Kidney epithelial cell (primary cell): ENCODE measurements at regions not wholly inside any gene's neighbourhood (a gene's known extent, or its start where the extent isn't known, plus 50 kb on each side); places are given as distances from the start of the nearest gene placed in this dataset.

Experiments used
- DNase-seq: peaks from one replicate; pipeline ENCODE4 v3.0.0-alpha.2; 2010; ENCODE audit warnings: low read depth
- H3K27me3 ChIP-seq: 2 replicates; pipeline ENCODE4 v1.6.0; 2011; ENCODE audit warnings: low read length; ENCODE audit not compliant: control insufficient read depth, insufficient read depth
- H3K36me3 ChIP-seq: 2 replicates; pipeline ENCODE4 v1.5.1; 2011; ENCODE audit warnings: low read length; ENCODE audit not compliant: control insufficient read depth, insufficient read depth
- H3K4me3 ChIP-seq: 2 replicates; pipeline ENCODE4 v1.5.1; 2011; ENCODE audit warnings: low read depth, mild to moderate bottlenecking, control low read depth, low read length
- CTCF ChIP-seq: IDR thresholded peaks from 2 replicates; pipeline ENCODE4 v1.5.1; 2011; ENCODE audit warnings: mild to moderate bottlenecking, moderate library complexity, low read length, control low read depth, inconsistent platforms; ENCODE audit not compliant: insufficient read depth, poor library complexity, severe bottlenecking

DNA sequence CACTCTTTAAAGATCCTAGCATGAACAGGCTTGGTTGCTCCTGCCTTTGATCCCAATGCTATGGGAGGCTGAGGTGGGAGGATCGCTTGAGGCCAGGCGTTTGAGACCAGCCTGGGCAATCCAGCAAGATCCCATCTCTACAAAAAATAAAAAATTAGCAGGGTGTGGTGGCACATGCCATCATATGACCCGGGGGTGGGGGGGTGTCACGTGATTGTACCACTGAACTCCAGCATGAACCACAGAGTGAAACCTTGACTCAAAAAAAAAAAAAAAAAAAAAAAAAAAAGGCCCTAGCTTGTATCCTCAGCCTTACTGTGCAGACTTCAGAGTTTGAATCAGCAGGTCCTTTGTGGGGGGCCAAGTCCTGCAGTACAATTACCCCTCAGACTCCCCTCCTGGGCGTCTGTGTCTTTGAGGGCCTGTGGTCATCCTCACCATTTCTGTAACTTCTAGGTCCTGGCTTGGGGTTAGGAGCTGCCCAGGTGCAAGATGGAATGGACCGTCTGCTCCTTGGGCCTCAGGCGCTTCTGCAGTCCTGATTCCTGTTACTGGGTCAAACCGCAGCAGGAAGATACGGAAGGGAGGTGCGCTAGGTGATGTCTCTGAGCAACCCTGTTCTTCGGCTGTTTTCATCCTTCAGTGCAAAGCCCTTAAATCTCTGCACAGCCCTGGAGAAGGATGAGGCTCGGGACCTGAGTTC, 208.1 kb downstream of the CTTN start:
- no peaks in the 10 kb centered on the region for H3K36me3 ChIP-seq
- no peak for TF ChIP-seq CTCF

DNA sequence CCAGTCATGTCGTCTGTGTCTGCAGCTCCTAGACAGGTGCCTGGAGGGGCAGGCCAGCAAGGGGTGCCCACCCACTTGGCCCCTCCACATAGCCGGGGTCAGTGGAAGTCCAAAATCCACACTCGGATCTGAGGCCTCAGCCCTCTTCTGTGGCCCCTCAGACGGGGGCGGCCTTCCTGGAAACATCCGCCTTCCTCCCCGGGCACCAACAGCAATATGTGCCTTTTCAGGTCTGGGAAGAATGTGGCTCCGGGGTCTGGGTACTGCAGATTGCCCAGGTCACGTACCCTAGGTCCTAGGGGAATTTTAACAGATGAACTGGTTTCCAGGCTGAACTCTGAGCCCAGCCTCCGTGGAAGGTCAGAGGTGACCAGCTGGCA, 208.6 kb downstream of the CTTN start:
- H3K4me3 ChIP-seq: no peak overlapping the region
- H3K27me3 ChIP-seq: peaks cover 7% of the 10 kb centered on the region
- no peak for DNase-seq
- TF ChIP-seq CTCF: no peak
- H3K36me3 ChIP-seq: no peaks in the 10 kb centered on the region

More for the DNA sequence above, 208.1 kb downstream of the CTTN start:
- no peak overlapping the region for H3K4me3 ChIP-seq
- DNase-seq: no peak
- peaks cover 7% of the 10 kb centered on the region for H3K27me3 ChIP-seq

GRCh38 chr11:70607561-70607960, 209.2 kb downstream of the CTTN start:
- peaks cover 7% of the 10 kb centered on the region for H3K27me3 ChIP-seq
- no peak overlapping the region for H3K4me3 ChIP-seq
- no peak for DNase-seq
- no peak for TF ChIP-seq CTCF
- no peaks in the 10 kb centered on the region for H3K36me3 ChIP-seq

DNA sequence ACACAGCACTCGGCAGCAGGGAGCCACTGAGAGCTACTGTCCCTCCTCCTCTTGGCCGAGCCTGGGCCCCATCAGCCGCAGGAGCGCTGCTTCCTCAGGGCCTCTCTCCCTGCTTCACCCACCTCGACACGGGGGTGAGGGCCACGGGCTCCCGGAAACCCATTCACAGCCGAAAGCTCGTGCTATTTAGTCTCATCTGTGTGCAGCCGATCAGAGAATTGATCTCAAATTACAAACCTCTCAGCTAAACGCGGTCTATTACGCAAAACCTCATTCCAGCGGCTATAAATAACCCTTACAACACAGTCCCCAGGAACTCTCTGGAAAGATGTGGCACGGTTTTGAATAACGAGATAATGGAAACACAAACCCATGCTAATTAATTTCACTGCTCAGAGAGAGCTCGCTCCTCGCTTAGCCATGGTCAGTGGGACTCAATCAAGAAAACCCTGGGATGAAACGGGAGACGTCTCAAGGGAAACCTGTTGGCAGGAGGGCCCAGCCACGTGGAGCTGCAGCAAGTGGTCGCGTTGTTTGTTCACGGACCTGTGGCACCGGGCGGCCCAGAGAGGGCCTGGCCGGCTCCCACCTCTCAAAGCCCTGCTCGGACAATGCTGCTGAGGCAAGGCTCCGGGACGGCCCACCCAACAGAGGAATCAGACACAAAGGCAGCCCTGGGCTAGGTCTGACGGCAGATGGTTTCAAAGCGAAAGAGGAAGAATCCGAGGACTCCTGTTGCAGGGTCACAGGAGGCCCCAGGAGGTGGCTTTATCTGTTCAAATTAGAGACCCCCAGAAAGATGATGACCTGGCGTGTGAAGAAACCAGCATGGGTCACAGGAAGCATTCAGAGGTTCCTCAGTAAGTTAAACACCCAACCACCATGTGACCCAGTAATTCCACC, 210.5 kb downstream of the CTTN start:
- peak; percentile 14 for DNase-seq
- H3K36me3 ChIP-seq: no peaks in the 10 kb centered on the region
- TF ChIP-seq CTCF: no peak
- peaks cover 7% of the 10 kb centered on the region for H3K27me3 ChIP-seq
- no peak overlapping the region for H3K4me3 ChIP-seq

DNA sequence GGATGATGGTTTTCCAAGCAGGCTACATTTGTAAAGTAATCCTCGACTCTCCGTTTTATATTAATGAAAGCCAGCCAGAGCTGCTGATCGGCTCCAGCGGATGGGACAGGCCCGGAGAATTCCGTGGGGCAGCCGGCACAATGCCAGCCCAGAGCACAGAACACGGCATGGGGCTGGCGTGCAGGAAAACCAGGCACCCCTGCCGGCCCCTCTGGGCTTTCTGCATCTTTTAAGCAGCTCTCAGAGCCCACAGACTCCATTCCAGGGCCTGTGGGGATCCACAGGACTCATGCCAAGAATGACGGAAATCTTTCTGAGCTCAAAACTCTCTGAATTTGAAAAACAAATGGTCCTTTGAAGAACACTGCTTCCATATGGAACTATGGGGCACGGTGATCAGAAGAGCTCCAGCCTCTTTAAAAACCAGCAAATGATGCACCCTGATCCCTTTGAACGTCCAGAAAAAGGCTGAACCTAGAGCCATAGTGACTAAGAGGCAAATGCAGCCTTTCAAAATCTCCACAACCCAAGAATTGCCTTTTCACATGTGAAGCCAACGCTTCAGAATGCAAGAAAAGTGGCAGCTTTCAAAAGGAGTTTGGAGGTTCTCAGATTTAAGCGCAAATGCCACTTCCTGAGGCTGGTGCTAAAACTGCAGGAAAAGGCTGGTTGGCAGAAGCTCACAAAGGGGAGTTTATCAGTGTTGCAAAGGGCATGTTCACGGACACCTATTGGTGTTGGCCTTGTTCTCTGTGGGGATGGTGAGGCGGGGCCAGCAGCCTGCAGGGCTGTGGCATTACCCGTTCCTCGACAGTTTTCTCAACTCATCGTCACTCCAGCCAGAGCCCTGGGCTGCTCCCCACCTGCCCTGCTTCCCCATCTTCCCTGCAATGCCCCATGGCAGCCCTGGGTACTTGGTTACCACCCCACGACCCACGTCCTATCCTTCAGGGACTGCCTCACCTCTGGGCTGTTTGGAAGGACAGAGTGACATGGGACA, 212.5 kb downstream of the CTTN start:
- peaks cover 7% of the 10 kb centered on the region for H3K27me3 ChIP-seq
- TF ChIP-seq CTCF: no peak
- no peaks in the 10 kb centered on the region for H3K36me3 ChIP-seq
- DNase-seq: no peak
- H3K4me3 ChIP-seq: no peak overlapping the region
